ENCODE measurements at regions not wholly inside any gene's neighbourhood (a gene's known extent, or its start where the extent isn't known, plus 50 kb on each side); places are given as distances from the start of the nearest gene placed in this dataset.

DNA sequence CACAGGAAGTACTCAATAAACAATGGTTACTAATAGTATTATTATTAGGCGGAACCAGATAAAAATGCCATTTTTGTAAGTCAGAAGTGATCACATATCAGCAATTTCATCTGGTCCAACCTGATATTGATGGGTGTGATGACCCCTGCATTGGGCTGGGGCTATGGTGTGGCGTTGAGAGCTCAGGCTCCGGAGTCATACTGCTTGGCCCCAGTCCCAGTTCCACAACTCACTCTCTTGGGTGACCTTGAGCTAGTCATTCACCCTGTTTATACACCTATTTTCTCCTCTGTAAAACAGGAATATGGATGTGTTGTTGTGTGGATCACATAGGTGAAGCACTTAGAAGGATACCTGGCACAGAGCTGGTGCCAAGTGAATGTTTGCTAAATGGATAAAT lies 229.4 kb upstream of the POU3F1 start:
- DNase-seq = no peak

DNA sequence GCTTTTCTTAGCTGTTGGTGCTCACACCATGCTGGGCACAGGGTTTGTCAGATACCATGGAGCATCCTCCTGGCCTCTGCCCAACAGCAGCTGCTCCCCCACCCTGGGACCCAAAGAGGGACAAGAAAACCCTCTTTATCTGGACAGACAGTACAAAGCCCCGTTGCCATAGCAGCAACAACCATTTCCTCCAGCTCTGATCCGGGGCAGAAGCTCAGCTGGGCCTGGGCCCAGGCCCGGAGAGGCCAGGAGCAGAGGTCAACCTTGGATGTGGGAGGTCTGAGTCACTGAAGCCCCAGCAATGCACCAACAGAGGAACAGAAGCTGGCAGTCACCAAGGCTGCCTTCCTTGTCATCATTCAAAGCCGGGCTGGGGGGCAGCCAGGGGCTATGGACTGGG lies 228.4 kb upstream of the POU3F1 start:
- DNase-seq = no peak

DNA sequence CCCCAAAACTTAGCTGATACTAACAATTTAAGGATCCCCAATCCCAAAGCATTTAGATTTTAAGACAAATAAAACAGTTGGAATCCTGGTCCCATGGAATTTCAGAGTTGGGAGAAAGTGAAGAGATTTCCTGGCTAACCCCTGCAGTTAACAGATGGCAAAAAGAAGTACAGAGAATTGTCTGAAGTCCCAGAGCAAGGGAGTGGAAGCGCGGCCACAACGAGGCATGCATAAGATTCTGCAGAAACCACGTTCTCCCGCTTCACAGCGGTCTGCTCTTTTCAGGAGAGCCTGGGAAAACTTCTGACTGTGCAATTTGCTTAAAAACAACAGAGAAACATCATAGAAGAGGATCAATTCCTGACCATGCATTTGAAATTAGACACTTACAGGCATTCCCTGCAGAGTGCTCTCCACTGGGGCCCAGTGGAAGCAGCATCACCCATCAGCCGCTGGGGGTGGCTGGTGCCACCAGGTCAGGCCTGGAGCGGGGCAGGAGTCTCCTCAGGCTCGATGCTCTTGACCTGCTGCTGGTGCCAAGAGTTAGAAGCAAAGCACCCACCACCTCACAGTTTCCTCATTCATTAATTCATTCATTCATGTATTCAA lies 226.7 kb upstream of the POU3F1 start:
- DNase-seq = no peak

DNA sequence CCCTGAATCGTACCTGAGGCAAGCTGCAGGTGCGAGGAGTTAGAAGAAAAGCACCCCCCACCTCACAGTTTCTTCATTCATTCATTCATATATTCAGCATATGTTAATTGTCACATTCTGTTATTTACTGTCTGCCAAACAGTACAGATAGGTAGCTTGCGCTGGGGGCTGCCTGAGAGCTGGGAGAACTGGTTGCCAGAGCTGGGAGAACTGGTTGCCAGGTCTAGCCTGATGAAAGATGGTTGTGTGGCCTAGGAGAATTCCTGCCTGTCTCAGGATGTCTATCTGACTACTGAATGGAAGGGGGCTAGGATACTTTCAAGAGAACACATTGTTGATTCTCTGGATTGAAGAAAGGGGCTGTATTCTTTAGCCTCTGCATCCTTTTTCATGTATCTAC lies 225.9 kb upstream of the POU3F1 start:
- DNase-seq = no peak

DNA sequence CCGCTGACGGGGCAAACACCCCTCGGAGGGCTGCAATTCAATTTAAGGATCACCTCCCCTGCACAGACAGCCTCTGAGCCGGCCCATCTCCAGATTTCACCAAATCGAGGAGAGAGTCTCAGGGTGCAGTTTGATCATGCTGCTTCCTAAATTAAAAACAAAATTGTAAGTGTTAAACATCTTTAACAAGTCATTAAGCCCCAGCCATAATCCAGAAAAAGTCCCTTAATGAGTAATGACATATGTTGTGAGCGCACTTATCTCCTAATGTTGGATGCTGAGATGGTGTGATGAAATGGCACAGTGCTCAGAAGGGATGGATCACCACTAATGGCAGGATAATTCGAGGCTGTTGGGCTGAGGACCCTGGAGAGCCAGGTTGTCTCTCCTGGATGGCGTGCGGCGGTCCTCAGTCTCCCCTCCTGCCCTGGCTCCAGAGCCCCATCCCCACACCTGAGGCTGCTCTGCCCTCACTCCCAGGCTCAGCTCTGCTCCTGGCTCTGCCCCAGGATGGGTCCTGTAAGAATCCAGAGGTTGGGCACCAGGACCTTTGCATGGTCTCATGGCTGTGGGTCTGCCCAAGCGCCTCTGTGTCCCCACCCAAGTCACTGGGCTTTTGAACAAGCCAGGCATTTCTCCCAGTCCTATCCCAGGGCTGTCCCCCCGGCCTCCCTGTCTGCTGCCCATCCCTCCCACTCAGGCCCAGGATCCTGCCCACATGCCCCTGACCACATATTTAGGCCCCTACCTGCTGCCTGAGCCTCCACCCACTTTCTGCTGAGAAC lies 224.4 kb upstream of the POU3F1 start:
- DNase-seq = no peak

DNA sequence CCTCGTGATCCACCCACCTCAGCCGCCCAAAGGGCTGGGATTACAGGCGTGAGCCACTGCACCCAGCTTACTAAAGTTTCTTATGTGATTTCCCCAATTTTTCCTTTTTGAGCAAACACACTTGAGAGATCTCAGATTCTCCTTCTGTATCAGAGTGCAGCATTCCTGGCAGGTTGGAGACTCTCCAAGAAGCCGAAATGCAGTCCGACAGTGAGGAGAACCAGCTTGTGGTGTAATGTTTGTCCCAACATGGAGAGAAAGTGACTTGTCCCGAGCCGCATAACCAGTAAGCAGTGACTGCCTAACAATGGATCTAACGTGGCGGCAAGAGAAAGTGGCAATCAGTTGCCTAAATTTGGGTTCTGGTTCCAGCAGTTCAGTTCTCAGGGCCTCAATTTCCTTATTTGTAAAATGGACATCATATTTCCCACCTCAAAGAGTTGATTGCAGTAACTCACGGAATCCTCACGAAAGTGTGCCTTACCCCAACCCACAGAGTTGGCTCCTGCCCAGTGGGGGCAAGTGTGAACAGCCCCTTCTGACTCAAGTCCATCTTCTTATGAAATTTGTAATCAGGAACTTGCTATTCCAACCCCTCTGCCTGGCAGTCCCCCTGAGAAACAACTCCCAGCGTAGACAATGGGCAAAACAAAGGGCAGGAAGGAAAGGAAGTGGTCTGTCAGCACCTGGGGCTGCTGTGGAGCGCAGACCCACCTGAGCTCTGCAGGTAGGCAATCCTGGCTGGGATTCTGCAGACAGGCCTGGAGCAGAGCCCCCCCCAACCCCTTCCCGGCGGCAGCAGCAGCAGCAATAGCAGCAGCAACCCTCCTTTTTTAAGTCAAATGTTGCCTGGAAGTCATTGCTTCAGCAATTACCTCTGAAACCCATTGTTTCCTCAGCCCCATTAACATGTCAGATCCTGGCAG lies 223.6 kb upstream of the POU3F1 start:
- no peak for DNase-seq

DNA sequence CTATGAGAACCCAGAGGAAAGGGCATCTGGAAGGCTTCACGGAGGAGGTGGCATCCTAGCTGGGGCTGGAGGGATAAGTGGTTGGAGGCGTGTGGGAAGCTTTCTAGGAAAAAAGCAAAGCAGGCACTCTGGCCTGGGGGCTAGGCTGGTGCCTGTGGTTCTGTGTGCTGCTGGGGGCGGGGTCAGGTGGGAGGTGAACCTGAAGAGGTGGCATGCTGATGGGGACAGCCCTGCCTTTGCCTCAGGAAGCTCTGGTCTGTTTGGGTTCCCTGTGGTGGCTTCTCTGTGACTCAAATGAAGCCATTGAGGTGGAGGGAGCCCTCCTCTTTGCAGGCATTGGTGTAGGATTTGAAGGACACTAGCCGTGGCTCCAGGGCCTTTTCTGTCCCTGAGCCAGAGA lies 221.6 kb upstream of the POU3F1 start:
- no peak for DNase-seq

DNA sequence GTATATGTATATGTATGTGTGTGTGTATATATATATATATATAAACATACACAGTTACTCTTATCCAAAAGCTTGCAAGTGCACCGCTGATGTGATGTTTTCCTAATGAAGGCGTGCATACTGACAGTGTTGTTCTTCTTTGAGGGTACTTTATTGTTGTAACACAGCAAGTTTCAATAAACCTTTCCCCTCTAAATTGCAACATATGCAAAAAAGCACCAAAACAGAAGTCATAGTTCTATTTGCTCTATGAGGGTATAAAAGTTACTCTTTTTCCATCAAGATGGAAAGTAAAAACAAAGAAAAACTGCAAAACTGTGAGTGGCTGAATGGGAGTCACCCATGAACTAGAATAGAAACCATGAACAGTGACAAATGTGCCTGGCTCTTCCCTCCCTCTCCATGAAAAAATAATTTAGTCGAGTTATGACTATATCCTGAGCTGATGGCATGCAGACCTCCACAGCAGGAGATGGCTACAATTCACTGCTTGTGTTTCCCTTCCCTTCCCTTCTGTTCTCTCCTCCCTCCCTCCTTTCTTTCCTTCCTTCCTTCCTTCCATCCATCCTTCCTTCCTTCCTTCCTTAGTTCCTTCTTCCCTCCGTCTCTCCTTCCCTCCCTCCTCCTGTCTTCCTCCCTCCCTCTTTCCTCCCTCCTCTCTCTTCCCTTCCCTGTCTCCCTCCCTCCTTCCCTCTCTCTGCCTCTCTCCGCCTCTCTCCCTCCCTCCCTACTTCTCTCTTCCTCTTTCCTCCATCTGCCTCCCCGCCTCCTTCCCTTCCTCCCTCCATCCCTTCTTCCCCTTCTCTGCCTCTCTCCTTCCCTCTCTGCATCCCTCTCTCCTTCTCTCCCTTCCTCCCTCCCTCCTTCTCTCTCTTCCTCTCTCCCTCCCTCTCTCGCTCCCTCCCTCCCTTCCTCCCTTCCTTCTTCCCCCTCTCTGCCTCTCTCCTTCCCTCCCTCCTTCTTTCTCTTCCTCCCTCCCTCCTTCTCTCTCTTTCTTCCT lies 220.7 kb upstream of the POU3F1 start:
- DNase-seq = no peak

DNA sequence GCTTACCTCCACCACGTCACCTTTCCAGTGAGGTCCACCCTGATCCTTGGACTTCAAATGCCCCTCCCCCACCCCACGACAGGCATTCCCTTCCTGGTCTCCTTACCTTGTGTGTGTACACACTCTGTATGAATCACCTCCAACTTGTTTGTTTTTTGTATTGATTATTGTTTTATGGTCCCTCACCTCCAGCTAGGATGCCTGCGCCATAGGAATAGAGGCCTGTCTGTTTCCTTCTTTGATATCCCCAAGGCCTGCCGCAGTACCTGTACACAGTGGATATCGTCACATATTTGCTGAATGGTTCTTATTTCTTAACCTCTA lies 219.6 kb upstream of the POU3F1 start:
- no peak for DNase-seq

DNA sequence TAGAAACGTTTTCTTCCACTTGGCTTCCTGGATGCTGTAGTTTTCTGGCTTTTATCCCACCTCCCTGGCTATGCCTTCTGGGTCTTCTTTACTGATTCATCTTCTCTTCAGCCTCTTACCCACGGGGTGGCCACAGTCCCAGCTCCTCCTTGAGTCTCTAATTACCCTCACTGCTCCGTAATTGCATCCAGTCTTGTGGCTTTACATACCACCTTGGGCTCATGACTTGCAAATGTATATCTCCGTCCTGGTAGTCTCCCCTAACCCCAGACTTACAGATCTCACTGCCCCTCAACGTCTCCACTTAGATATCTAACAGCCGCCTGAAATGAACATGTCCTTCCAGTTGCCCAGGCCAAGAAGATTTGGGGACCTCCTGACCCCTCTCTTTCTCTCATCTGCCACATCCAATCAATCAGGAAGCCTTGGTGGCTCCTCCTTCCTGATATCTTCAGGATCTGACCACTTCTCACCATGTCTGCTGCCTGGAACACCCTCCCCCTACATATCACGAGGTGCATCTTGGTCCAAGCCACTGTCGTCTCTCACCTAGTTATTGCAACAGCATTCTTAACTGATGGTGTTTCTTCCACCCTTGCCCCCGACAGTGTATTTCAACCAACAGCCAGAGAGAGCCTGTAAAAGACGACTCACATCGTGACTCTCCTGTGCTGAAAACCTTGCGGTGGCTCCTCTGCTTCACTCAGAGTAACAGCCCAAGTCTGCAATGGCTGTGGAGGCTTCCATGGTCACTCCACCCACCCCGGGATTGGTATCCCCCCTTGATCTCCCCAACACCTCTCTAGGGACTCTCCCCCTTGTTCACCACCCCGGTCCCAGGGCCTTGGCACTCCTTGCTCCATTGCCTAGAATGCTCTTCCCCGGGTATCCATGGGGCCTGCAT lies 219.0 kb upstream of the POU3F1 start:
- DNase-seq = no peak

DNA sequence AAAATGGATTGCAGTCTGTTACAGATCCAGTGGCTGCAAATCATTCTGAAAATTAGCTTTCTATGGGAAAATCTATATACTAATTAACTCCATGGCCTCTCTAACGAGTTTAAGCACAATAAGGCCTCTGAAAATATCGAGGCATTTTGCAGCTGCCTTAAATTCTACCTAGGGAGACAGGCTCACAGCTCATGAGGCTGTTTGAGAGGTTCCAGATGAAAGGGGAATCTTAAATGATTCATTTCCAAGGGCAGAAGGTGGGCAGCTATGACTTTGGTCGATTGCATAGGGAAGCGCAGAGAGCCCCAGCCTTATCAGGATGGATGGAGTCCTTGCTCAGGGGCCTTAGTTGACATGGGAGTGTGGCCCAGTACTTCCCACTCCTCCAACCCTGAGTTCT lies 216.8 kb upstream of the POU3F1 start:
- no peak for DNase-seq

DNA sequence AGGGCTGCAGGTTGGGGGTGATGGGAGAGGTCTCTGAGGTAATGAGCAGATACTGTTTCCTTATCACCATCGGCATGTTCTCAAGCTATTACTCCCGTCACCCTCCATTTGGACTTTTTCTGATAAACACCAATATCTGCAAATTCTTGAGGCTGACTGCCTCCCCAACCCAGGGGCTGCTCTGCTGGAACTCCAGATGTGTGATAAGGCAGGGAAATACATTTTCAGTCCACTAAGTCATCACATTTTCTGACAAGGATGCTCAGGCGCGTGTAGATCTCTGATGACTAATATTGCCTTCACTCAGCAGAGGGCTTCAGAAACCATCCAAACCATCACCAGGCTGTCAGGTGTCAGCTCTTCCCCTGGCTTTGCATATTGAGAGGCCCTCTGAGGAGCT lies 215.0 kb upstream of the POU3F1 start:
- DNase-seq = no peak

DNA sequence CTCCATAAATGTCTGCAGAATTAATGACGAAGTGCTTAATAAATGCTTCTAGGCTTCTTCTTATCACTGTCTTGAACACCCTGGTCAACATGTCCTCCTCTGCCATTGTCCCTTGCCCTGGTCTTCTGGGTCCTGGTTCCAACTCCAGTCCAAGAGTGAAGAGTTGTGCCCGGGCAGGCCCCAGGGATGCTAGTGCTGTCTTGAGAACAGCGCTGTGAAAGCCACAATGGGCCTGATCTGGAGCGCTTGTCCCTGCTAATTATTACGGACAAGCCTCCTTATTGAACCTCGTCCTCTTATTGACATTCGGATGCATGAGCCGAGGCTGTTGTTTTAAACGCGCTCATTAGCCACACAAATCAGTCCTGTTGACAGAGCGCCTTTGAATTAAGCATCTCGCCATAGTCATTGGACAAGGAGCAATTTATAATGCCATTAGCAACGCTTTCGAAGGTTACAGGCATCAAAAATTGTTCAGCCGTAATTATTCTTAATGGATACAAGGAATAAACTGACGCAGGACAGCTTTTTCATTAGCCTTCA lies 211.6 kb upstream of the POU3F1 start:
- no peak for DNase-seq

DNA sequence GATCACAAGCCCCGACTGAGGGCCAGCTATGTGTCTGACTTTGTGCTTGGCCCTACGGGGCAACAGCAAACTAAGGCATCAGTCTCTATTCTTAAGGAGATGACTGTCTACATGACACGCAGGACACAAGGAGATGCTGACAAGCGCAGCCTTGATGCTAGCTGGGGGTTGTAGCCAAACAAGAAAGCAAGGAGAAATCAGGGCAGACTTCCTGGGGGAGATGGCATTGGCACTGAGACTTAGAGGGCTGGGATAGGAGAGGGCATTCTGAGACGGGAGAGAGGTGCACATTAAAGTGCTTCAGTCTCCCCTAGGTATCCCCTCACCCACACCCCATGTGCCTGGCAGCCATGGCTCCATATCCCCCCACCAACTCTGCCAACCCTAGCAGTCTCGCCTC lies 210.8 kb upstream of the POU3F1 start:
- no peak for DNase-seq

DNA sequence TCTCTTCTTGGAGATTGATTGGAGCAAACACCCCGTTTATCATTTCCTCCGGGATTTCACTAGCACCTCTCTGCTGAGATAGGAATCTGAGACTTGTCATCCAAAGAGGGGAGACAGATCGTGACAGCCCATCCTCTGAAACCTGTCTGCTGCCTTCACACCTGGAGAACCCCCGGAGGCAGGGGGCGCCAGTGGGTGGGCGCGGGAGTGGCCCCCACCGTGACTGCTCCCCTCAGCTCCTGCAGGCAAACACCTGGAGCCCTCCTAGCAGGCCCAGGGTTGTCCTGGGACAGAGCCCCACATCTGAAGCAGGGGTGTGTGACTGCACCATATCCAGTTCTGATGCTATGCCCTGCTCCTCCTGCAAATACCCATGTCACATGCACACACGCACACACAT lies 209.5 kb upstream of the POU3F1 start:
- no peak for DNase-seq

DNA sequence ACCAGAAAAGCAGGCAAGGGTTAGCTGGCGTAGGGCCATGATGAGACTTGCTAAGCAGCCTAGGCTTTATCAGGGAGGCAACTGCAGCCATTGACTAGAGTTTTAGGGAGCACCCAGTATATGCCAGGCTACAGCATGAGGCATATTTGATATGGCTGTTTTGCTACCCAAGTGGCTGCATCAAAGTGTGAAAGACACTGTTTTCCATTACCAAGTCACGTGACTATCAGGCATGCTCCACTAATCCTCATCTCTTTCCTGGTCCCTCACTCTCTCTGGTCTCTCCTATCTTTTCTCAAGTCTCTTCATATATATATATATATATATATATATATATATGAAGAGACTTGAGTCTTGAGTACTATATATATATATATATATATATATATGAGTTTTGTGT lies 206.7 kb upstream of the POU3F1 start:
- DNase-seq = no peak

DNA sequence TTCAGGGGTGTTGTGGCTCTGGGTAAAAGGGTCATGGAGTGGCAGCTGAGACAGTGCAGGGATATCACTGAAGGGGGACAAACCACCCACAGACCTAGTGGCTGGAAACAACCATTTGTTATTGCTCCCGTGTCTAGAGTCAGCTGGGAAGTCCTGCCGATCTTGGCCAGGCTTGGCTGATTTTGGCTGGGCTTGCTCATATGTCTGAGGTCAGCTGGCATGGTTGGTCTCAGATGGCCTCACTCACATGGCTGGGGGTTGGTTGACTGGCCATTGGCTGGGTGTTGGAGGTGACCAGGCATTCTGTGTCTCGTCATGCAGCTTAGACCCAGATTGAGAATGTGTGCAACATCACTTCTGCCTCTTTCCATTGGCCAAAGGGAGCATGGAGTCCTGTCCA lies 203.8 kb upstream of the POU3F1 start:
- DNase-seq = no peak

DNA sequence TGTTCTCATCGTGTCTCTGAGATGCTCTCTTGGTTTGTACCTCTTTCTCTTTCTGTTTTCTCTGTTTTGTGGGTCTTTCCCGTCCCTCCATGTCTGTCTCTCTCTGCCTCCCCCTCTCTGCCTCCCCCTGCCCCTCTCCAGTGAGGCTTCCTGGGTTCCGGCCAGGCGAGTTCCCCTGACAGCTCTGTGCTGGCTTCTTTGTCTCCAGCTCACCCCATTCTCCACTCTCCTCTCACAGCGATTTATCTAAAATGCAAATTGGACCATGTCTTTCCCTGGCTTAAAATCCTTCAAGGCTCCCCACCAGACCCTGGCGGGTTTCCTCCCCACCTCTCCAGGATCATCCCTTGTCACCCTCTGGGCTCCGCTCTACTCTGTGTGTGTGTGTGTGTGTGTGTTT lies 202.4 kb upstream of the POU3F1 start:
- no peak for DNase-seq

DNA sequence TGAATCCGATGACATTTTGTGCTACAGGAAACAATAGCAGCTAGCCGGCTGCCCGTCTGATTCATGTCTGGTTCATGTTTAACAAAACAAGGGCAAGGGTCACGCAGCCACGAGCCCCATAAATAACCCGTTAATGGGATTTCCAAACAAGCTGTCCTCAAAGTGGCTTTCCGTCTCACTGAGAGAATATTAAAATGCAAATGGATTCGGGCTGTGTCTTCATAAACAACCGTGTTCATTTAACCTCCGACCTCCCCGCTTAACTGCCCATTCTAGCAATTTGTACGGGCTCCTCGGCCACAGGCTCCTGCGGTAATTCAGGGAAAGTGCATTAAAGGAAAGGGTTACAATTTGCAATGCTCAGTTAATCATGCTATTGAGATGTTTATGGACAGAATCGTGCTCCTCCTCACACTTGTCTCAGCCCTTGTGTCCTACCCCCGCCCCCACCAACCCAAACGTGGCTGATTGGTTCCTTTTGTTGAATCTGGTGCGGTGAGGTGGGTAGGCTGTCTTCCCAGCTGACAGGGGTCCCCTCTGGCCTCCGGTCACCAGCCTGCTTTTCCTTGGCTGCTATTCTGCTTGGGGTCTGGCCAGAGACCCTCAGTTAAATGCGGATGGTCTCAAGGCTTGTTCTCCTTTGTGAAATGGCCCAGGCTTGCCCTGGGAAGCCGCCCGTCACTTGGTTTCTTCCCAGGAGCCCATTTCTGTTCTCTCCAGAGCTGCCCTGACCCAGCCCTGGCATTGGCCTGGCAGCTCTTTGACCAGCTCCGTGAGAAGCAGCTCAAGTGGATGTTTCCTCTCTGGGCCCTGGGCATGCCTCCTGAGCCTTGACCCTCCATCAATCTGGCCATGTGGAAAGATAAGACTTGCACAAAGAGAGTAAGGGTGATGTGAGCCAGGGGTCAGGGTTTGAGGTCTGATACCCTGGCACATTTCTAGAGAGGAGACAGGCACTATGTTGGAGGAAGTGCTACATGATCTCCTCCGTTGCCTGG lies 200.7 kb upstream of the POU3F1 start:
- no peak for DNase-seq

DNA sequence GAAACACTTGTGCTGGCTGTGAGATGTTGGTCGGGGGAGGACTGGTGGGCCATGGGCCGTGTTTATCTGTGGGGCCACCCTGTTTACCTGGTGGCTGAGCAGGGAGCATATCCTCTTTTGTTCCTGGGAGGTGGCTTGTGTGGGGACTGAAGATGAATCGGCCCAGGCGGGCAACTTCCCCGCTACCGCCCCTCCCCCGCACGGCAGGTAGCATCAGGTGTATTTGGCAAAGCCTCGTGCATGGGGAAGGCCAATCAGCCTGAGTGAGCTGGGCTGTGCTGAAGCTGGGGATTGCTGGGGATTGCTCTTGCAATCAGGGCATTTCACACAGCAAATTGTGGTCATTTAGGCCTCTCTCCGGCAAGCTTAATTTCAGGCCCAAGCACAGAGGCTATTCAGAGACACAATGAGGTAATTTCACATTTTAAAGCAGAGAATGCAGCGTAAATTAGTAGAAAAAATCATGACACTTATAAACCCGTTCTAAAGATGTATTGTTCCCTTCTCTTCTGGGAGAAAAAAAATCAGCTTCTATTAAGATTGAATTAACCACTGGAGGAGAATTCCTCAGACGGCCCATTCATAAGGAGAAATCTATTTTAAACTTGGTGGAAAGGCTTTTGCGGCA lies 197.7 kb upstream of the POU3F1 start:
- DNase-seq = no peak

All from CD4-positive, alpha-beta T cell treated with Interferon gamma for 1 hour (primary cell).